ENCODE measurements at regions not wholly inside any gene's neighbourhood (a gene's known extent, or its start where the extent isn't known, plus 50 kb on each side); places are given as distances from the start of the nearest gene placed in this dataset.

- Histone ChIP-seq H3K79me2 (ENCODE audit: control insufficient read depth, insufficient read depth, low read length) (no peaks in the 10 kb centered on the region), H3K9me3 (ENCODE audit: control insufficient read depth, insufficient read depth, low read depth, low read length) (no peaks in the 10 kb centered on the region), H3K27me3 (ENCODE audit: control insufficient read depth, insufficient read depth, low read length) (no peaks in the 10 kb centered on the region), H3K36me3 (ENCODE audit: control insufficient read depth, insufficient read depth, low read length) (no peaks in the 10 kb centered on the region), H3K27ac (ENCODE audit: insufficient read depth, low read length) (no peak overlapping the region), H3K4me1 (ENCODE audit: control insufficient read depth, extremely low read depth, insufficient read depth, low read length) (peaks cover 3% of the 10 kb centered on the region), H3K4me2 (ENCODE audit: extremely low read depth, insufficient read depth, low read length) (peak overlapping the region; percentile 9), H3K9ac (ENCODE audit: insufficient read depth, low read length) (no peak overlapping the region), H2AFZ (ENCODE audit: low read length) (no peak overlapping the region), H4K20me1 (ENCODE audit: control insufficient read depth, extremely low read depth, insufficient read depth, low read length) (no peaks in the 10 kb centered on the region), H3K4me3 (replicated peaks in 1 of 4; ENCODE audit: control extremely low read depth in 1 of 4, insufficient read depth in 1 of 4, low read depth in 3 of 4, low read length in 4 of 4) (no peak overlapping the region)
- peak in 1 of 2 donors; percentile 5 for DNase-seq (ENCODE audit: low read depth in 2 of 2)
- TF ChIP-seq CTCF (conservative IDR thresholded peaks at IDR 0.05 in 1 of 2, IDR thresholded peaks at IDR 0.05 in 1 of 2; ENCODE audit: low read depth in 1 of 2, low read length in 2 of 2) = no peak
- TF ChIP-seq EZH2 (IDR thresholded peaks at IDR 0.05; ENCODE audit: low read length, missing control alignments) = no peak
These were observed 134.9 kb upstream of the DSEL start for GRCh38 chr18:67651438-67651837.

GRCh38 chr18:67650686-67651385 is 134.3 kb upstream of the DSEL start:
- no peak for DNase-seq (ENCODE audit: low read depth in 2 of 2)
- Histone ChIP-seq H3K4me1 (ENCODE audit: control insufficient read depth, extremely low read depth, insufficient read depth, low read length) (peaks cover 3% of the 10 kb centered on the region), H3K27ac (ENCODE audit: insufficient read depth, low read length) (no peak overlapping the region), H3K9ac (ENCODE audit: insufficient read depth, low read length) (no peak overlapping the region), H3K4me3 (replicated peaks in 1 of 4; ENCODE audit: control extremely low read depth in 1 of 4, insufficient read depth in 1 of 4, low read depth in 3 of 4, low read length in 4 of 4) (no peak overlapping the region), H3K36me3 (ENCODE audit: control insufficient read depth, insufficient read depth, low read length) (no peaks in the 10 kb centered on the region), H2AFZ (ENCODE audit: low read length) (no peak overlapping the region), H3K27me3 (ENCODE audit: control insufficient read depth, insufficient read depth, low read length) (no peaks in the 10 kb centered on the region), H3K9me3 (ENCODE audit: control insufficient read depth, insufficient read depth, low read depth, low read length) (no peaks in the 10 kb centered on the region), H3K79me2 (ENCODE audit: control insufficient read depth, insufficient read depth, low read length) (no peaks in the 10 kb centered on the region), H3K4me2 (ENCODE audit: extremely low read depth, insufficient read depth, low read length) (peak overlapping the region; percentile 9), H4K20me1 (ENCODE audit: control insufficient read depth, extremely low read depth, insufficient read depth, low read length) (no peaks in the 10 kb centered on the region)
- no peak for TF ChIP-seq CTCF (conservative IDR thresholded peaks at IDR 0.05 in 1 of 2, IDR thresholded peaks at IDR 0.05 in 1 of 2; ENCODE audit: low read depth in 1 of 2, low read length in 2 of 2)
- TF ChIP-seq EZH2 (IDR thresholded peaks at IDR 0.05; ENCODE audit: low read length, missing control alignments) = no peak

GRCh38 chr18:67646890-67647289 is 130.4 kb upstream of the DSEL start:
- H3K27ac ChIP-seq (ENCODE audit: insufficient read depth, low read length) = no peak overlapping the region
- H2AFZ ChIP-seq (ENCODE audit: low read length) = no peak overlapping the region
- H3K27me3 ChIP-seq (ENCODE audit: control insufficient read depth, insufficient read depth, low read length) = no peaks in the 10 kb centered on the region
- no peaks in the 10 kb centered on the region for H3K79me2 ChIP-seq (ENCODE audit: control insufficient read depth, insufficient read depth, low read length)
- H3K4me1 ChIP-seq (ENCODE audit: control insufficient read depth, extremely low read depth, insufficient read depth, low read length) = peaks cover 3% of the 10 kb centered on the region
- TF ChIP-seq EZH2 (IDR thresholded peaks at IDR 0.05; ENCODE audit: low read length, missing control alignments) (no peak), CTCF (conservative IDR thresholded peaks at IDR 0.05 in 1 of 2, IDR thresholded peaks at IDR 0.05 in 1 of 2; ENCODE audit: low read depth in 1 of 2, low read length in 2 of 2) (no peak)
- no peak overlapping the region for H3K4me3 ChIP-seq (replicated peaks in 1 of 4; ENCODE audit: control extremely low read depth in 1 of 4, insufficient read depth in 1 of 4, low read depth in 3 of 4, low read length in 4 of 4)
- no peak overlapping the region for H3K4me2 ChIP-seq (ENCODE audit: extremely low read depth, insufficient read depth, low read length)
- no peaks in the 10 kb centered on the region for H3K9me3 ChIP-seq (ENCODE audit: control insufficient read depth, insufficient read depth, low read depth, low read length)
- no peak overlapping the region for H3K9ac ChIP-seq (ENCODE audit: insufficient read depth, low read length)
- no peak for DNase-seq (ENCODE audit: low read depth in 2 of 2)
- H3K36me3 ChIP-seq (ENCODE audit: control insufficient read depth, insufficient read depth, low read length) = no peaks in the 10 kb centered on the region
- H4K20me1 ChIP-seq (ENCODE audit: control insufficient read depth, extremely low read depth, insufficient read depth, low read length) = no peaks in the 10 kb centered on the region
